GM19372 (cell line): ENCODE measurements at regions not wholly inside any gene's neighbourhood (a gene's known extent, or its start where the extent isn't known, plus 50 kb on each side); places are given as distances from the start of the nearest gene placed in this dataset.
"Not testable (repeated sequence)": the region's sequence is repeated elsewhere in the genome, so short reads cannot be mapped to it uniquely, and the experiment has no call there.

Experiments used
- ATAC-seq: cut with Tn5 transposase; IDR thresholded peaks from one replicate; pipeline ENCODE4 v1.9.1; 2021; ENCODE audit warnings: mild to moderate bottlenecking, low read depth, moderate library complexity; ENCODE audit not compliant: unreplicated experiment

DNA sequence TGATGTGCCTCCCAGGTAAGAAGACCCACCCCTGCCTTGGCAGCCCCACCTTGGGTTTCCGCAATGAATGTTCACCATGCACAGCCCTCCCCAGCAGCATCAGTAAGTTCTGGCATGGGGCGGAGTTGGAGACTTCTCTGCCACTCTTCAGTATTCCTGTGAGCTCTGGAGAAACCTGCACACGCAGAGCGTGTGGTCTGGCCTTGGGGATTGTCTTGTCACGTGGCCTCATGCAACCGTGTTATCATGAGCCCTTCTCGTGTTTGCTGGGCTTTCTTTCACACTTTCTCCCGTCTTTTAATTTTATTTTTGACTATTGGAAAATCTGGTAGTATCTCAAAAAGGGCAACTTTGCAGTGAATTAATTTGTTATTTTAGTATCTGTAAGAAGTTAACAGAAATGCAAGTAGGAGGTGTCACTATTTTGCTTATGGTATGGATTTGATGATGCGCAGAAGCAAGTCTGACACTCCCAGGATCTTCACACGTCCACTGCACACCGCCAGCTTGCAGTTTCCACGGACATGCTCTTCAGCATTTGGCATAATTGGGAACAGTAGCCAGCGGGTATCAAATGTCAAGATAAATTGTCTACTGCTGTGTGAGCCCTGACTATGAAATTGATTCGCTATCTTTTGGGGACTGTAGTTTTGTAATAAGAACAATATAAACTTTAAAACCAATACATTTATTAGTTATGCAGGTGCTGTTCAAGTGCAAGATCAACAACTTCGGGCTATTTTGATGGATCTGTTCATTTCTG lies 463.5 kb downstream of the QKI start:
- ATAC-seq: no peak

DNA sequence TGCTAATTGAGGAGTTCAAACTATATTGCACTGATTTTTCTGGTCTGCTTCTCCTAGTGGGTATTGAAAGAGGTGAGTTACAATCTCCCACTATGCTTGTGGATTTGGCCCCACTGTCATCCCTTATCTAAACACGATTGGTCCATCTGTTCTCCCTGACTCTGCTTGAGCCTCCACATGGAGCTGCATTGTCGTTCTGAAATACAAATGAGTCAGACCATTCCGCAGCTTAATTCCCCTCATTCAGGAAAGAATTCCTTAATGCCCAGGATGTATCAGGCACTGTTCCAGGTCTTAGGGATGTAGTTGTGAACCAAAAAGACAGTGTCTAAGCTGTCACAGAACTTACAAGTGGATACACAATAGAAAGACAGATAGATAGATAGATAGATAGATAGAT lies 461.9 kb downstream of the QKI start:
- ATAC-seq: no peak

- ATAC-seq: no peak
These were observed 460.3 kb downstream of the QKI start for GRCh38 chr6:163874784-163875183.

- ATAC-seq: no peak
These were observed 457.8 kb downstream of the QKI start for GRCh38 chr6:163872335-163872734.

DNA sequence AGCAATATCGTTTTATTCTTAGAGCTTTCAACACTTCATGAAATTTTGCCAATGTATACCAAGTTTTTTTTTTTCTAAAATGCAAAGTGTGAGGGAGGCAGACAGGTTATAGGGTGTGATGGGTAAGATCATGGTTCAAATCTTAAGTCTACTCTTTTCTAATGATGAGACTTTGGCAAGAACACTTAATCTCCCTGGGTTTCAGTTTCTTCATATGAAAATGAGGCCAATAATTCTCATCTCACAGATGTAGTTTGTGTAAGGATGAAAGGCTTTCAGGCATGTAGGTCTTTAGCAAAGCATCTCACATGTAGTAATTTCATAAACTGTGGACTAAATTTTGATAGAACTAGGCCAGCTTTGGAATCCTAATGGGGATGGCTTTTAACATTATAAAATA lies 457.1 kb downstream of the QKI start:
- no peak for ATAC-seq

DNA sequence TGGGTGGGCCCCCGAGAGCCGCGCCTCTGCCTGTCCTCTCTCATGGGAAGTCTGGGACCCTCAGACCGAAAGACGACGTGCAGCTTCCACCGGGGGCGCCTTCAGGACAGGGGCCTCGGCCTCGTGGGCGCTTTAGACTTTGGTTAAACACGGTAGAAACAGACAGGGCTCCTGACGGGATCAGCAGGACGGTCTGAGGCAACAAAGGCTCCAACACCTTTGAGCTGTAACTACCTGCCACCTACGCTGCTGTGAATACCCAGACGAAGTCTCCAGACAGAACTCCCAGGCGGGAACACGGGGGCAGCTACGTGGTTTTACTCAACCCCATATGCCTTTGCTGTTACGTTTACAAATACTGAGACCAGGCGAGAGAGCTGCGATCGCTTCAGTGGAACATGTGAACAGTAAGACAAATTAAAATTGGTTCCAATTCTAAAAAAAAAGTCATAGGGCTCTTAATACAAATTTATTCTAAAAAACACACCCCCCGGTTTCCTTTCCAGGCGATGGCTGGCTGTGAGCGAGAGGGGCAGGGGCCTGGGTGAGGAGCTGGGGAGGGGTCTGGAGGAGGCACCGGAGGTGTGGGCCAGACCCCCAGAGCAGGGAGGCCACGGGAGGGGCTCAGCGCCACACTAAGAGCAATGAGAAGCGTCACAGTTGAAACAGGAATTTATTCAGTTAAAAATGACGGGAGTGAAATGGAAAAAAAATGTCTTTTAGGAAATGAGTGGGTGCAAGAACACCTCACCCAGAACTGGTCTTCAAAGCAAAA lies 453.2 kb downstream of the QKI start:
- ATAC-seq: no peak

- ATAC-seq: no peak
These were observed 451.7 kb downstream of the QKI start for GRCh38 chr6:163866192-163866591.

GRCh38 chr6:163863565-163863964 lies 449.0 kb downstream of the QKI start:
- no peak for ATAC-seq

DNA sequence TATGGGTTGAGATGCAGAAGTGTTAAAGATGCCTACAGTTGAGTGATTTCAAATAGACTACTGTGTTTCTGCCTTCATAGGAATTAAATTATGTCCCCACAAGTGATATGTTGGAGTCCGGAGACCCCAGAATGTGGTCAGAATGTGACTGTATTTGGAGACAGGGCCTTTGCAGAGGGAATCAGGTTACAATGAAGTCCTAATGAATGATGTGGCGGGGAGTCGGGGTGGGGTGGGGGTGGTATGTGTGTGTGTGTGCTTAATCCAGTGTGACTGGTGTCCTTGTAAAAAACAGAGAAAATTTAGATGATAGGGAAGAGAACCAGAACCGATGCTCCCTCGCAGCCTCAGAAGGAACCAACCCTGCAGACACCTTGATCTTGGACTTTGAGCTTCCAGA lies 448.2 kb downstream of the QKI start:
- ATAC-seq: no peak

- no peak for ATAC-seq
These were observed 447.1 kb downstream of the QKI start for GRCh38 chr6:163861627-163862026.

GRCh38 chr6:163860287-163861081 lies 446.0 kb downstream of the QKI start:
- ATAC-seq: no peak

- not testable (repeated sequence) for ATAC-seq
These were observed 444.4 kb downstream of the QKI start for GRCh38 chr6:163858870-163859269.

GRCh38 chr6:163857421-163857820 lies 442.9 kb downstream of the QKI start:
- ATAC-seq: no peak

- ATAC-seq: no peak
These were observed 436.4 kb downstream of the QKI start for GRCh38 chr6:163850874-163851273.

- ATAC-seq: no peak
These were observed 430.2 kb downstream of the QKI start for GRCh38 chr6:163844761-163845160.

DNA sequence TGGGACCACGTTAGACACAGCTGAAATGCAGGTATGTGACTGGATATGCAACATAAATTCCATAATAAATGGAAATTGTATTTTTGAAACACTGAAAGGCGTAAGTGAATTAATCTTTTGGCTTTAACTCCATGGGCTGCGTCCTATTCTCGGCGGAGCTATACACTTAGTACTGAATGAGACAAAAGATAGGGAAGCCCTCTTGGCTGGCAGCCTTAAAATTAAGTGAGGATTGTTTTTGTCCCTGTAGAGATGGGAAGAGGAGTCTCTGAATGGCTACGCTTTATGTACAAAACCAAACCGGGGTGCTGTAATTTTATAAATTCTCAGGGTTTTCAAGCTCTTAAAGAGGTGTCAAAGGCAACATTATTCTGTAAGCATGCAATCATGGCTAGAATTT lies 429.8 kb downstream of the QKI start:
- no peak for ATAC-seq

DNA sequence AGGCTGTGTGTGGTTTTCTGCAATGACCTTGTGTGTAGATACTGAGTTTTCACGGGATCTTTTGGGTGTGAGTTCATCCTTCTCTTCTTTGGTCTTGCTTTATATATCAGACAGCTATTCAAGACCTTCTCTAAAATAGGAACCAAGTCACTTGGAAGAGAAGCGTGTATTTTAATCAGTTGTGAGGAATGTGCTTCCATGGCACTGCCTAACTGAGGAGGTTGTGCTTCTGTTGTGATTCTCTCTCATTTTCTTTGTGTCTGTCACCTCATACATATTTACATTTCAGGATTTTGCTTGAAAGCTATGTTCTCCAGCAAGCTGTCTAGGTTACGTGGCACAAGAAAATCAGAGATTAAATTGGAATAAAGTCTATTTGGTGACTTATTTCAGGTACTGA lies 428.7 kb downstream of the QKI start:
- no peak for ATAC-seq

DNA sequence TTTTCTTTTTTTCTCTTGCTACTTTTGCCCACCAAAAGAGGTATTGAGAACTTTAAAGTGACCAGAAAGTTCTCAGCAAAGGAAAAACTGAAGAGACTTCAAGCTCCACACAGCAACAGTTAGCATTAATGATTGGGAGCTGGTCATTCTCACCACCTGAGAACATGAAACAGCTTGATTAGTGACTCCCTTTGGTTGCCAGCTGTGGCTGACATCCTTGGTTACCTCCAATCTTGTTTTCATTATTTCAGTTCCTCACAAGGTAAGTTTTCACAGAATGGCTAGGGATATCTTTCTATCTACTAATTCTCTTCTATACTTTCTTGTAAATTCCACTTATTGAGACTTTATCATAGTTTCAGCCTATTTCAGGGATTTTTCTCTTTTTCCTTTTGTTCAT lies 427.9 kb downstream of the QKI start:
- no peak for ATAC-seq

- no peak for ATAC-seq
These were observed 427.2 kb downstream of the QKI start for GRCh38 chr6:163841733-163842132.

- ATAC-seq: no peak
These were observed 426.8 kb downstream of the QKI start for GRCh38 chr6:163841326-163841725.

DNA sequence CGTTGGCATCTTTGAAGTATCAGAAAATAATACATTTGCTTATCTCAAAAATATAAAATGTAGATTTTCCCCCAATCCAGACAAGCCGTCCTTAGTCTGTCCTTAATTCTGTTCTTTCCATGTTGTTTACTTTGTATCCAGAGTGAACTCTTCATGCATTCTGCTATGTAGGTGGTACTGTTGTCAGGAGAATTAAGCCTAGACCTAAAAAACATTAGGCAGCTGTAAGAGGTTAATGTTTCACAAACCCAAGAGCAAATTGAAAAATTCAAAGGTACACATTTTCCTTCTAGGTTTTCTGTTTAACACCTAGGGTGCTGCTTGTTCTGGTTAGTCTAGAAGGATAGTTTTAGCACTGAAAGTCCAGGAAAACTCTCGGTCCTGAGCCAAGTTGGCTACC lies 426.4 kb downstream of the QKI start:
- ATAC-seq: no peak
